GM21825 (cell line): ENCODE measurements at regions not wholly inside any gene's neighbourhood (a gene's known extent, or its start where the extent isn't known, plus 50 kb on each side); places are given as distances from the start of the nearest gene placed in this dataset.

ENCODE experiments used
- ATAC-seq: cut with Tn5 transposase; IDR thresholded peaks from one replicate; pipeline ENCODE4 v1.9.1; 2021; ENCODE audit warnings: mild to moderate bottlenecking, moderate library complexity; ENCODE audit not compliant: unreplicated experiment

- no peak for ATAC-seq
These were observed 411.2 kb upstream of the ID2 start for GRCh38 chr2:8270699-8271098.

GRCh38 chr2:8271461-8271860 is 410.4 kb upstream of the ID2 start:
- ATAC-seq = no peak

GRCh38 chr2:8276026-8276425 is 405.8 kb upstream of the ID2 start:
- ATAC-seq = no peak

GRCh38 chr2:8277921-8278571 is 403.8 kb upstream of the ID2 start:
- no peak for ATAC-seq

- no peak for ATAC-seq
These were observed 403.0 kb upstream of the ID2 start for GRCh38 chr2:8278709-8279354.

- ATAC-seq = no peak
These were observed 402.4 kb upstream of the ID2 start for GRCh38 chr2:8279506-8279905.

GRCh38 chr2:8281234-8281633 is 400.6 kb upstream of the ID2 start:
- no peak for ATAC-seq

GRCh38 chr2:8281950-8282857 is 399.7 kb upstream of the ID2 start:
- ATAC-seq = no peak

GRCh38 chr2:8282858-8283252 is 399.0 kb upstream of the ID2 start:
- ATAC-seq = no peak

- ATAC-seq = no peak
These were observed 396.8 kb upstream of the ID2 start for GRCh38 chr2:8285081-8285480.

GRCh38 chr2:8285898-8286297 is 396.0 kb upstream of the ID2 start:
- ATAC-seq = no peak

- ATAC-seq = no peak
These were observed 393.6 kb upstream of the ID2 start for GRCh38 chr2:8288206-8288605.

- ATAC-seq = no peak
These were observed 392.7 kb upstream of the ID2 start for GRCh38 chr2:8289111-8289510.

- no peak for ATAC-seq
These were observed 391.0 kb upstream of the ID2 start for GRCh38 chr2:8290771-8291352.

- no peak for ATAC-seq
These were observed 385.6 kb upstream of the ID2 start for GRCh38 chr2:8296306-8296705.

- no peak for ATAC-seq
These were observed 384.3 kb upstream of the ID2 start for GRCh38 chr2:8297376-8298231.

GRCh38 chr2:8298783-8299182 is 383.1 kb upstream of the ID2 start:
- no peak for ATAC-seq

GRCh38 chr2:8300216-8300615 is 381.6 kb upstream of the ID2 start:
- ATAC-seq = no peak

- ATAC-seq = no peak
These were observed 381.0 kb upstream of the ID2 start for GRCh38 chr2:8300905-8301304.

- peak; percentile 72 for ATAC-seq
These were observed 378.5 kb upstream of the ID2 start for GRCh38 chr2:8303322-8303832.
